ENCODE measurements at regions not wholly inside any gene's neighbourhood (a gene's known extent, or its start where the extent isn't known, plus 50 kb on each side); places are given as distances from the start of the nearest gene placed in this dataset.
A peak's percentile ranks its signal among the peaks of the same experiment; 100 is the strongest.

DNA sequence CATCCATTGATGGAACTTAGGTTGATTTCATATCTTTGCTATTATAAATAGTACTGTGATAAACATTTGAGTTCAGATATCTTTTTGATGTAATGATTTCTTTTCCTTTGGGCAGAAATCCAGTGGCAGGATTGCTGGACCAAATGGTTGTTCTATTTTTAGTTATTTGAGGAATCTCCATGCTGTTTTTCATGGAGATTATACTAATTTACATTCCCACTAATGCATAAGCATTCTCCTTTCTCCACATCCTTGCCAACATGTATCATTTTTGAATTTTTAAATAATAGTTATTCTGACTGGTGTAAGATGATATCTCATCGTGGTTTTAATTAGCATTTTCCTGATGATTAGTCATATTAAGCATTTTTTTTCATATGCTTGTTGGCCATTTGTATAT is 144.0 kb upstream of the SUCLG2 start:
- no peak for DNase-seq (ENCODE audit: low spot score)

GRCh38 chr3:67791620-67792019 is 137.2 kb upstream of the SUCLG2 start:
- no peak for DNase-seq (ENCODE audit: low spot score)

DNA sequence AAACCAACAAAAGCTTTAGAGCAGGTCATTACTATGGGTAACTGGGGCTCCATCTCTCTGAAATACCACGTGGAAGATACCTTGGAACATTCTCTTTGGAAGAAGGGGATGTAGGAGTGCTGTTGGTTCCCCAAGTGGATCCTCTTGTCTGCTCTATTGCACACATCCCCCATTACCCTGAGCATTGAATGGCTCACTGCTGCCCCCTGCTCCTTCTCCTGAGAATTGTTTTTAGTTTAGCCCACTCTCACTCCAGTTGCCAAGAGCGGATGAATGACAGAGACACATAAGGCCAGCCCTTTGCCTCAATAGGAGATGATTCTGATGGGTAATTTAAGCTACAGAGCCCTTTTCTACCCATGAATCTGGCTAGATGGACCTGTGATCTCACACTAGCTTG is 135.6 kb upstream of the SUCLG2 start:
- peak; percentile 40 for DNase-seq (ENCODE audit: low spot score)

GRCh38 chr3:67788396-67788795 is 134.0 kb upstream of the SUCLG2 start:
- no peak for DNase-seq (ENCODE audit: low spot score)

GRCh38 chr3:67783281-67784250 is 129.2 kb upstream of the SUCLG2 start:
- DNase-seq (ENCODE audit: low spot score) = no peak

GRCh38 chr3:67781871-67782270 is 127.5 kb upstream of the SUCLG2 start:
- DNase-seq (ENCODE audit: low spot score) = no peak

GRCh38 chr3:67781218-67781617 is 126.8 kb upstream of the SUCLG2 start:
- no peak for DNase-seq (ENCODE audit: low spot score)

DNA sequence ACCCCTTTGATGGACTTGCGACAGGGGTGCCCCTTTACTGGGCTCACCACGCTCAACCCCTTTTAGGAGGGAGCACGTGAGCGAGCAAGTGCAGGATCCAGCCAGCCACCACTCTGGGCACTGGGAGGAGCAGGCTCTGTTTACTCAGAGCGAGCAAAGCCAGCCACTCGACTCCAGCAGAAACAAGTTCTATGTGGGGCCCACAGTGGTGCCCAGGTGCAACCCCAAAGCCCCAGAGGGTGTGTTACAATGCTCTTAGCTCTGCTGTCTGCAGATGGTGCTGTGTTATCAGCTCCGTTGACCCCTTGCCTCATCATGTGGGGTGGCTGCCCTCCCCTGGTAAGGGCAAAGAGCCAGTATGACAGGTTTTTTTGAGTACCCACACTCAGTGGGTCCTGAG is 120.3 kb upstream of the SUCLG2 start:
- DNase-seq (ENCODE audit: low spot score) = no peak

DNA sequence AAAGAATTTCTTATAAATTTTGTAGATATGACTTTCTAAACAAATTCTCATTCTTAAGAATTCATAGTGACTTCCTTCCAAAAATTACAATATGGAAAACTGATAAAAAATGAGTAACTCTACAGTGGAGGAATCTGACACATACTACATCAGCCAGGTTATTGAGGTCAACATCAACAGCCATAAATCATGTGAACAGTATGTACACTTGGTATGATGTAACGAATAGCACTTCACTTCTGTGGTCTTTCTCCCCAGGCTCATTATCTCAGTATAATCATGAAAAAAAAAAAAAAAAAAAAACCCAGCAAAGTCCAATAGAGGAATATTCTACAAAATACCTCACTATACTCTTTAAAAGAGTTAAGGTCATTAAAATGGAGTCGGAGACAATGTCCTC is 111.2 kb upstream of the SUCLG2 start:
- DNase-seq (ENCODE audit: low spot score) = no peak

GRCh38 chr3:67745296-67745695 is 90.9 kb upstream of the SUCLG2 start:
- no peak for DNase-seq (ENCODE audit: low spot score)

DNA sequence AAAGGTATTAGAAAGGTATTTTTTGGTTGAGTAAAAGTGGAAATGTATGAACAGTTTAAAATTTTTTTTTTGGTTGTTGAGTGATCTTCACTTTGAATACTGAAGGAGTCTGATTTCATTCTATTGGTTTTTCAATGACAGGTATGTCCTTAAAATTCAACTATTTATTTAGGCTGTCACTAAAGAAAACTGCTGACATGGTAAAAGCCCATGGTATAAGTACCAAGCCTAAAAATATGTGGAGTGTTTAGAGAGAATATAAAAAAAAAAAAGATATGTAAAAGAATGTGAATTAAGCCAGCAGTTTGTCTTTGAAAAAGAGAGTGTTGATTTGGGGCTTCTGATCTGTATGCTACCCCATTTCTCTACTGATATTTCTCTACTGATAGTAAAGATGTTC is 90.3 kb upstream of the SUCLG2 start:
- no peak for DNase-seq (ENCODE audit: low spot score)

DNA sequence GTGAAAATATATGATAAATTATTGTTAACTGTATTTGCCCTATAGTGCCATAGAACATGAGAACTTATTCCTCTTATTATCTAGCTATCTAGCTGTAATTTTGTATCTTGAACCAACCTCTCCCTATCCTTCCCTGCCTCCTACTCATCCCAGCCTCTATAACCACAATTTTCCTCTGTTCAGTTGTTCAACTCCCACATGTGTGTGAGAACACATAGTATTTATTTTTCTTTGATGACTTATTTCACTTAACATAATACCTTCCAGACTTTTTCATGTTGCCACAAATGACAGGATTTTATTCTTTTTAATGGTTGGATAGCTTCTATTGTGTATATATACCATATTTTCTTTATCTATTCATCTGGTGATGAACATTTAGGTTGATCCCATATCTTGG is 85.4 kb upstream of the SUCLG2 start:
- no peak for DNase-seq (ENCODE audit: low spot score)

DNA sequence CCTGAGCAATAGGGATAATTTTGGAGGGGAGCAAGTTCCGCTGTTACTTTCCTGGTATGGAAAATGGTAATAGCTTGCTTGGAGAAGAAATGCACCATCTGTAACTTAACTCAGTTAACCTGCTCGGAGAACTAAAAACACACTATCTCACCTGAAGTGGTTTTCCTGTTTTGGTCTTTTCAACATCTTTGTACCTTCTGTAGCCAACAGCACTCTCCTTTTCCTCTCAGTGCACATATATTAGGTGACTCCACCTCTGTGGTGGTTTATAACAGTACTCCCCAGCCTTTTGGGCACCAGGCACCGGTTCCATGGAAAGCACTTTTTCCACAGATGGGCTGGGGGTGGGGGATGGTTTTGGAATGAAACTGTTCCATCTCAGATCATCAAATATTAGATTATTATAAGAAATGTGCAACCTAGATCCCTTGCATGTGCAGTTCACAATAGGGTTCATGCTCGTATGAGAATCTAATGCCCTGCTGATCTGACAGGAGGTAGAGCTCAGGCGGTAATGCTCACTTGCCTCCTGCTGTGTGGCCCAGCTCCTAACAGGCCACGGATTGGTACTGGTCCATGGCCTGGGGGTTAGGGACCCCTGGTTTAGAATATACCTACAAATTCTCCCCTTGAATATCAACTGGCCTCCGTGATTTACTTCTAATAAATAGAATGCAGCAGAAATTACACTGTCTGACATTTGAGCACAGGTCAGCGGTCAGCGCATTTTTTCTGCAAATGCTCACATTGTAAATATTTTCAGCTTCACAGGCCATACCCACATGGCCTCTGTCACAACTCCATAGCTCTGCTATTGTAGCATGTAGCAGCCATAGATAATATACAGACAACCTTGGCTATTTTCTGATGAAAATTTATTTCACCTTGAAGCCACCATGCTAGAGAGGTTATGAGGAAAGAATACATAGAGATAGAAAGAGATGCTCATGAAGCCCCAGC is 83.8 kb upstream of the SUCLG2 start:
- no peak for DNase-seq (ENCODE audit: low spot score)

- DNase-seq (ENCODE audit: low spot score) = no peak
Measured at GRCh38 chr3:67737140-67737539, 82.7 kb upstream of the SUCLG2 start.

GRCh38 chr3:67733269-67733950 is 79.0 kb upstream of the SUCLG2 start:
- DNase-seq (ENCODE audit: low spot score) = no peak

GRCh38 chr3:67724434-67724833 is 70.0 kb upstream of the SUCLG2 start:
- no peak for DNase-seq (ENCODE audit: low spot score)

DNA sequence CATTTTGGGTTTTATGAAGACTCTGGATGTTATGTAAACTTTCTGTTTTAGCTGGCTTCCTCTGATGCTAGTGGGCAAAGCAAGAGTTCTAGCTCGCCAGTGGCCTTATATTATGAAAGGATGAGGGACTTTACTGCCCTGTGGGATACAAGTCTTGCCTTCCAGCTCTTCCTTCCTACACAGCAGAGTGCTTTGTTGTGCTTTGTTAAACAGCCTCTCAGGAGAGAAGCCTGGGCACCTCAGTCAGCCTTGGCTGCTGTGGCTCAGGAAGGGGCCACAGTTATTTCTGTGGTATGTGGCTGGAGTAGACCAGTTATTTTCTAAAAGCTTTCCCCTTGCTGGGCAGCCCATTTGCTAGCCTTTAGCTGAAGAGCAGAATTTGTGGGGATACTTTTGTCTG is 69.5 kb upstream of the SUCLG2 start:
- DNase-seq (ENCODE audit: low spot score) = no peak

DNA sequence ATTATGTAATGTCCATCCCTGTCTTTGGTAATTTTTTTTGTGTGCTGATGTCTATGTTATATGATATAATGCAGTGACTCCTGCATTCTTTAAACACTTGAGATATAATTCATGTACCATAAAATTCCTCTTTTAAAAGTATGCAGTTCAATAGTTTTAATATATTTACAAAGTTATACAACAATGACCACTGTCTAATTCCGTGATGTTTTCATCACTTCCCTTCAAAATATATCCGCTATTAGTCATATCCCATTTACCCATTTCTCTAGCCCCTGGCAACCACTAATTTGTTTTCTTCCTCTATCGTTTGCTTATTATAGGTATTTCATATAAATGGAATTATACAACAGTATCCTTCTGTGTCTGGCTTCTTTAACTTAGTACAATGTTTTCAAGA is 64.9 kb upstream of the SUCLG2 start:
- DNase-seq (ENCODE audit: low spot score) = no peak

DNA sequence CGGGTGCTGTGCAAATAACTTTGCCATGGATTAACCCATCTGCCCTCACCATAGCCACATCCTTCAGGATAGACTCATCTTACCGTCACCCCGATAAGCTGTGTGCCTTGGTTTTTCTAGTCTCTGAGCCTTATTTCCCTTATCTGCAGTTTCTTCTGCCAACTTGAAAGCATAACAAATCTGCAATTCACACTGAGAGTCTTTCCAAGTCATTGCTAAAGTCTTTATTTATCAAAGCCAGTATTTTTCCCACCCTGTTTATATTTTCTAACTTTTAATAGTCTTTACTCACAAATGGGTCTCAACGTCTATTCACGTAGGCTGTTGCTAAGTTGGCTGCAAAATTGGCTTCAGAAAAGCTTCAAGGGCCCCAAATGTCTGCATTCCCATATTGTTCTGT is 61.6 kb upstream of the SUCLG2 start:
- no peak for DNase-seq (ENCODE audit: low spot score)

- DNase-seq (ENCODE audit: low spot score) = no peak
Measured at GRCh38 chr3:67713764-67714469, 59.5 kb upstream of the SUCLG2 start.

DNA sequence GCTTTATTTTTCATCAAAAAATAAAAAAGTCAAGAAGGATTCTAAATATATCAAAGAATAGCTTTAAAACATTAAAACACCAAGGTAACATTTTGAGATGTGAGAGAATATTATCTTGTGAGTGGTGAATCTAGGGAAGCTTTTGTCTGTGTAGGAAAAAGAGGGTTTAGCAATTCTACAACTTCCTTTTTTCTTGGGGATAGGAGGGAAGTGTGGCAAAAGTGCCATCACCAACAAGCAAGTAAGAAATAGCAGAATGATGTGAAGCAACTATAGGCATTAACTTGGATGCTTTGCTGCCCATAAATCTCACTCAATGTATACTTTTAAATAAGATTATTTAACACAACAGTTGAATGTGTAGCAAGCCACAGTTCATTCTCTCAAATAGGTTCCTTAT is 57.8 kb upstream of the SUCLG2 start:
- no peak for DNase-seq (ENCODE audit: low spot score)
